GM23338 (cell line): ENCODE measurements at regions not wholly inside any gene's neighbourhood (a gene's known extent, or its start where the extent isn't known, plus 50 kb on each side); places are given as distances from the start of the nearest gene placed in this dataset.

Experiments
- ATAC-seq: fragments of 200-7000 bp; cut with Tn5 transposase; 3 replicates; pipeline ENCODE4 v1.9.1; 2020
- DNase-seq: peaks from one replicate; pipeline ENCODE4 v3.0.0-alpha.2; 2015; ENCODE audit warnings: low spot score
- H2AFZ ChIP-seq: fragments of 200-600 bp; sonication (generic); 2 replicates; pipeline ENCODE4 v1.8.0; 2016; ENCODE audit warnings: antibody characterized with exemption, mild to moderate bottlenecking, moderate library complexity
- H3F3A ChIP-seq: fragments of 200-600 bp; sonication (generic); replicated peaks from 2 replicates; pipeline ENCODE4 v1.8.0; 2017; ENCODE audit warnings: antibody characterized with exemption, mixed run types, low read depth
- H3K27ac ChIP-seq: fragments of 200-600 bp; sonication (generic); 2 replicates; pipeline ENCODE4 v1.6.1; 2016; ENCODE audit warnings: low read depth
- H3K27me3 ChIP-seq: fragments of 200-600 bp; sonication (generic); 2 replicates; pipeline ENCODE4 v1.8.0; 2016; ENCODE audit warnings: mild to moderate bottlenecking, mixed run types, moderate library complexity; ENCODE audit not compliant: insufficient read depth
- H3K36me3 ChIP-seq: fragments of 200-600 bp; sonication (generic); 2 replicates; pipeline ENCODE4 v1.8.0; 2016; ENCODE audit warnings: mild to moderate bottlenecking; ENCODE audit not compliant: insufficient read depth
- H3K4me1 ChIP-seq: fragments of 200-600 bp; sonication (generic); 2 replicates; pipeline ENCODE4 v1.8.0; 2016; ENCODE audit warnings: mild to moderate bottlenecking, moderate library complexity; ENCODE audit not compliant: insufficient read depth
- H3K4me2 ChIP-seq: fragments of 200-600 bp; sonication (generic); 2 replicates; pipeline ENCODE4 v1.7.1; 2017; ENCODE audit warnings: mixed run types
- H3K4me3 ChIP-seq: fragments of 200-600 bp; sonication (generic); 2 replicates; pipeline ENCODE4 v1.6.1; 2016; ENCODE audit warnings: mixed run types
- H3K79me2 ChIP-seq: fragments of 200-600 bp; sonication (generic); replicated peaks from 2 replicates; pipeline ENCODE4 v1.8.0; 2017; ENCODE audit warnings: mild to moderate bottlenecking; ENCODE audit not compliant: insufficient read depth
- H3K9me2 ChIP-seq: fragments of 200-600 bp; sonication (generic); 2 replicates; pipeline ENCODE4 v1.8.0; 2017; ENCODE audit not compliant: insufficient read depth
- H4K20me1 ChIP-seq: fragments of 200-600 bp; sonication (generic); replicated peaks from 2 replicates; pipeline ENCODE4 v1.8.0; 2017; ENCODE audit warnings: mild to moderate bottlenecking; ENCODE audit not compliant: insufficient read depth
- H3K27ac Mint-ChIP-seq: 2 replicates; pipeline ENCODE4 v1.8.0; 2020; ENCODE audit warnings: inconsistent platforms, mild to moderate bottlenecking, moderate library complexity, mixed read lengths
- H3K27me3 Mint-ChIP-seq: 3 replicates; pipeline ENCODE4 v1.8.0; 2022; ENCODE audit warnings: low read depth, mild to moderate bottlenecking, moderate library complexity, mixed read lengths, inconsistent platforms; ENCODE audit not compliant: insufficient read depth, poor library complexity
- H3K36me3 Mint-ChIP-seq: 3 replicates; pipeline ENCODE4 v1.8.0; 2021; ENCODE audit warnings: low read depth, mild to moderate bottlenecking, inconsistent platforms, moderate library complexity, mixed read lengths
- H3K4me1 Mint-ChIP-seq: 3 replicates; pipeline ENCODE4 v1.8.0; 2020; ENCODE audit warnings: mild to moderate bottlenecking, inconsistent platforms, mixed read lengths
- H3K4me3 Mint-ChIP-seq: 3 replicates; pipeline ENCODE4 v1.8.0; 2021; ENCODE audit warnings: moderate library complexity, mild to moderate bottlenecking, inconsistent platforms, mixed read lengths
- H3K9me3 Mint-ChIP-seq: 3 replicates; pipeline ENCODE4 v1.8.0; 2020; ENCODE audit warnings: moderate library complexity, mild to moderate bottlenecking, inconsistent platforms, mixed read lengths
- EZH2 ChIP-seq: fragments of 200-600 bp; sonication (generic); IDR thresholded peaks from one replicate; pipeline ENCODE4 v1.8.0; 2017; ENCODE audit warnings: antibody characterized with exemption, mild to moderate bottlenecking, low read depth; ENCODE audit not compliant: unreplicated experiment
- JUNB ChIP-seq: IDR thresholded peaks from one replicate; pipeline ENCODE4 v1.6.1; 2016; ENCODE audit warnings: antibody characterized with exemption; ENCODE audit not compliant: unreplicated experiment
- NANOG ChIP-seq: IDR thresholded peaks from 2 replicates; pipeline ENCODE4 v1.6.1; 2016; ENCODE audit warnings: antibody characterized with exemption, borderline replicate concordance
- POLR2AphosphoS5 ChIP-seq: IDR thresholded peaks from 2 replicates; pipeline ENCODE4 v1.6.1; 2016; ENCODE audit warnings: antibody characterized with exemption, low read depth
- STAT1 ChIP-seq: IDR thresholded peaks from one replicate; pipeline ENCODE4 v1.6.1; 2016; ENCODE audit warnings: antibody characterized with exemption; ENCODE audit not compliant: unreplicated experiment
- ZNF114 ChIP-seq: fragments of 250-450 bp; sonication (Bioruptor Pico); IDR thresholded peaks from 2 replicates; pipeline ENCODE4 v1.5.0; 2020; ENCODE audit warnings: mild to moderate bottlenecking, moderate library complexity
- TF ChIP-seq, protein P1 (sequence below): fragments of 250-450 bp; sonication (Bioruptor Pico); IDR thresholded peaks from 2 replicates; pipeline ENCODE4 v1.5.0; 2020; ENCODE audit warnings: mild to moderate bottlenecking, moderate library complexity
- TF ChIP-seq, protein P2 (sequence below): IDR thresholded peaks from 2 replicates; pipeline ENCODE4 v1.6.1; 2016; ENCODE audit warnings: antibody characterized with exemption
- TF ChIP-seq, protein P3 (sequence below): IDR thresholded peaks from one replicate; pipeline ENCODE4 v1.6.1; 2018; ENCODE audit warnings: antibody characterized with exemption; ENCODE audit not compliant: unreplicated experiment

DNA sequence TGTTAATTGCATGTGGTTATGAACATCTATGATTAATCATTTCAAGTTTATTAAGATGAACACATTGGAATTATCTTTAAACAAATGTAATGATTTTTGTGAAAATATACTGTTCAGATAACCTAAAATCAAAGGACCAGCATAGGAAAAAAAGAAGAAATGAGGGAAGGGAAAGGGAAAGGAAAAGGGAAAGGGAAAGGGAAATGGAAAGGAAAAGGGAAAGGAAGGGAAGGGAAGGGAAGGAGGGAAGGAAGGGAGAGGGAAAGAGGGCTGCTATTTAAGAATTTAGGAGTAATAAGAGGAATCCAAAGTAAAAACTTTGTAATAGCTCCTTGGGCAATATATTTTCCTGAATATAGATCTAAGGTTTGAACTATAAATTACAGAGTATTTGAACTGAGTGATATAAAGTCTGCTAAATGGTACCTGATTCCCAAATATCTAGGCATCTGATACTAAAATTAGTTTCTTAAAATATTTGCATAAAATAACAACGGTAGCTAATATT is 726.3 kb downstream of the EPHA4 start:
- H3K36me3 ChIP-seq = no peaks in the 10 kb centered on the region
- DNase-seq (no peak), ATAC-seq (no peak)
- no peak overlapping the region for H2AFZ ChIP-seq
- no peak overlapping the region for H3K4me3 ChIP-seq
- H3K9me2 ChIP-seq = 0 out of 2 replicates have a peak, but pooled peaks cover 3% of the 10 kb centered on the region
- H3K27ac ChIP-seq = no peak overlapping the region
- H3K4me2 ChIP-seq = no peak overlapping the region
- Mint-ChIP-seq H3K4me3 (no peak overlapping the region), H3K4me1 (no peaks in the 10 kb centered on the region), H3K9me3 (peaks cover 6% of the 10 kb centered on the region; the same call in 2 of the 3 replicates), H3K27me3 (peaks cover 2% of the 10 kb centered on the region), H3K36me3 (no peaks in the 10 kb centered on the region), H3K27ac (no peak overlapping the region)
- TF ChIP-seq STAT1 = no peak
- H4K20me1 ChIP-seq = no peaks in the 10 kb centered on the region
- no peaks in the 10 kb centered on the region for H3F3A ChIP-seq
- H3K79me2 ChIP-seq = no peaks in the 10 kb centered on the region
- H3K4me1 ChIP-seq = no peaks in the 10 kb centered on the region; the same call in 1 of the 2 replicates
- no peaks in the 10 kb centered on the region for H3K27me3 ChIP-seq

DNA sequence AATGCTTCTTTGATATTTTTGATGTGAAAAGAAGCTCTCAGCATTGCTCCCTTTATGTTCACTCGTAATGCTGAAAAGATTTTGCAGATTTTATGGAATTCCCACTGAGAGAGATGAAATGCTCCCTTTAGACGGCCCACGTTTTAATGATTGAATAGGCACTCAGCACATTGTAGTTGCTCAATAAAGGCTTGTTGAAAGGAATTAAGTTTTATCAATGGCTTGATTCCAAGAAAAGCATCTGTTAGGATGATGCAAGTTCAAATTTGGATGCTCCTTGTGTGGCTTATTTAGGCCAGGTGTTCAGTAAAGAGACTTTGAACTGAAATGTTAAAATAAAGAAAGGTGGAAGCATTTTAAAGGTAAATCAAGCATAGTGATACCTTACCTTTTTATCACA is 725.1 kb downstream of the EPHA4 start:
- H3K9me2 ChIP-seq = 0 out of 2 replicates have a peak, but pooled peaks cover 3% of the 10 kb centered on the region

More for the DNA sequence above, 725.1 kb downstream of the EPHA4 start:
- Histone ChIP-seq H2AFZ (peak overlapping the region; percentile 59), H3K4me1 (no peaks in the 10 kb centered on the region), H3K27ac (no peak overlapping the region), H3K36me3 (no peaks in the 10 kb centered on the region), H3K27me3 (no peaks in the 10 kb centered on the region), H3K79me2 (no peaks in the 10 kb centered on the region), H3F3A (no peaks in the 10 kb centered on the region), H4K20me1 (no peaks in the 10 kb centered on the region), H3K4me3 (no peak overlapping the region), H3K4me2 (no peak overlapping the region)
- DNase-seq (no peak), ATAC-seq (no peak)
- Mint-ChIP-seq H3K27me3 (peaks cover 2% of the 10 kb centered on the region), H3K36me3 (no peaks in the 10 kb centered on the region), H3K4me1 (no peaks in the 10 kb centered on the region), H3K27ac (no peak overlapping the region), H3K9me3 (peaks cover 6% of the 10 kb centered on the region; the same call in 2 of the 3 replicates), H3K4me3 (no peak overlapping the region)
- TF ChIP-seq POLR2AphosphoS5 (no peak), NANOG (no peak), EZH2 (no peak), JUNB (no peak), ZNF114 (CRISPR knock-in tag) (no peak), STAT1 (no peak)
- TF ChIP-seq, protein P1, sequence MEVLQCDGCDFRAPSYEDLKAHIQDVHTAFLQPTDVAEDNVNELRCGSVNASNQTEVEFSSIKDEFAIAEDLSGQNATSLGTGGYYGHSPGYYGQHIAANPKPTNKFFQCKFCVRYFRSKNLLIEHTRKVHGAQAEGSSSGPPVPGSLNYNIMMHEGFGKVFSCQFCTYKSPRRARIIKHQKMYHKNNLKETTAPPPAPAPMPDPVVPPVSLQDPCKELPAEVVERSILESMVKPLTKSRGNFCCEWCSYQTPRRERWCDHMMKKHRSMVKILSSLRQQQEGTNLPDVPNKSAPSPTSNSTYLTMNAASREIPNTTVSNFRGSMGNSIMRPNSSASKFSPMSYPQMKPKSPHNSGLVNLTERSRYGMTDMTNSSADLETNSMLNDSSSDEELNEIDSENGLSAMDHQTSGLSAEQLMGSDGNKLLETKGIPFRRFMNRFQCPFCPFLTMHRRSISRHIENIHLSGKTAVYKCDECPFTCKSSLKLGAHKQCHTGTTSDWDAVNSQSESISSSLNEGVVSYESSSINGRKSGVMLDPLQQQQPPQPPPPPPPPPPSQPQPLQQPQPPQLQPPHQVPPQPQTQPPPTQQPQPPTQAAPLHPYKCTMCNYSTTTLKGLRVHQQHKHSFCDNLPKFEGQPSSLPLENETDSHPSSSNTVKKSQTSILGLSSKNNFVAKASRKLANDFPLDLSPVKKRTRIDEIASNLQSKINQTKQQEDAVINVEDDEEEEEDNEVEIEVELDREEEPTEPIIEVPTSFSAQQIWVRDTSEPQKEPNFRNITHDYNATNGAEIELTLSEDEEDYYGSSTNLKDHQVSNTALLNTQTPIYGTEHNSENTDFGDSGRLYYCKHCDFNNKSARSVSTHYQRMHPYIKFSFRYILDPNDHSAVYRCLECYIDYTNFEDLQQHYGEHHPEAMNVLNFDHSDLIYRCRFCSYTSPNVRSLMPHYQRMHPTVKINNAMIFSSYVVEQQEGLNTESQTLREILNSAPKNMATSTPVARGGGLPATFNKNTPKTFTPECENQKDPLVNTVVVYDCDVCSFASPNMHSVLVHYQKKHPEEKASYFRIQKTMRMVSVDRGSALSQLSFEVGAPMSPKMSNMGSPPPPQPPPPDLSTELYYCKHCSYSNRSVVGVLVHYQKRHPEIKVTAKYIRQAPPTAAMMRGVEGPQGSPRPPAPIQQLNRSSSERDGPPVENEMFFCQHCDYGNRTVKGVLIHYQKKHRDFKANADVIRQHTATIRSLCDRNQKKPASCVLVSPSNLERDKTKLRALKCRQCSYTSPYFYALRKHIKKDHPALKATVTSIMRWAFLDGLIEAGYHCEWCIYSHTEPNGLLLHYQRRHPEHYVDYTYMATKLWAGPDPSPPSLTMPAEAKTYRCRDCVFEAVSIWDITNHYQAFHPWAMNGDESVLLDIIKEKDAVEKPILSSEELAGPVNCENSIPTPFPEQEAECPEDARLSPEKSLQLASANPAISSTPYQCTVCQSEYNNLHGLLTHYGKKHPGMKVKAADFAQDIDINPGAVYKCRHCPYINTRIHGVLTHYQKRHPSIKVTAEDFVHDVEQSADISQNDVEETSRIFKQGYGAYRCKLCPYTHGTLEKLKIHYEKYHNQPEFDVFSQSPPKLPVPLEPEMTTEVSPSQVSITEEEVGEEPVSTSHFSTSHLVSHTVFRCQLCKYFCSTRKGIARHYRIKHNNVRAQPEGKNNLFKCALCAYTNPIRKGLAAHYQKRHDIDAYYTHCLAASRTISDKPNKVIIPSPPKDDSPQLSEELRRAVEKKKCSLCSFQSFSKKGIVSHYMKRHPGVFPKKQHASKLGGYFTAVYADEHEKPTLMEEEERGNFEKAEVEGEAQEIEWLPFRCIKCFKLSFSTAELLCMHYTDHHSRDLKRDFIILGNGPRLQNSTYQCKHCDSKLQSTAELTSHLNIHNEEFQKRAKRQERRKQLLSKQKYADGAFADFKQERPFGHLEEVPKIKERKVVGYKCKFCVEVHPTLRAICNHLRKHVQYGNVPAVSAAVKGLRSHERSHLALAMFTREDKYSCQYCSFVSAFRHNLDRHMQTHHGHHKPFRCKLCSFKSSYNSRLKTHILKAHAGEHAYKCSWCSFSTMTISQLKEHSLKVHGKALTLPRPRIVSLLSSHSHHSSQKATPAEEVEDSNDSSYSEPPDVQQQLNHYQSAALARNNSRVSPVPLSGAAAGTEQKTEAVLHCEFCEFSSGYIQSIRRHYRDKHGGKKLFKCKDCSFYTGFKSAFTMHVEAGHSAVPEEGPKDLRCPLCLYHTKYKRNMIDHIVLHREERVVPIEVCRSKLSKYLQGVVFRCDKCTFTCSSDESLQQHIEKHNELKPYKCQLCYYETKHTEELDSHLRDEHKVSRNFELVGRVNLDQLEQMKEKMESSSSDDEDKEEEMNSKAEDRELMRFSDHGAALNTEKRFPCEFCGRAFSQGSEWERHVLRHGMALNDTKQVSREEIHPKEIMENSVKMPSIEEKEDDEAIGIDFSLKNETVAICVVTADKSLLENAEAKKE (CRISPR knock-in tag) = no peak
- TF ChIP-seq, protein P2, sequence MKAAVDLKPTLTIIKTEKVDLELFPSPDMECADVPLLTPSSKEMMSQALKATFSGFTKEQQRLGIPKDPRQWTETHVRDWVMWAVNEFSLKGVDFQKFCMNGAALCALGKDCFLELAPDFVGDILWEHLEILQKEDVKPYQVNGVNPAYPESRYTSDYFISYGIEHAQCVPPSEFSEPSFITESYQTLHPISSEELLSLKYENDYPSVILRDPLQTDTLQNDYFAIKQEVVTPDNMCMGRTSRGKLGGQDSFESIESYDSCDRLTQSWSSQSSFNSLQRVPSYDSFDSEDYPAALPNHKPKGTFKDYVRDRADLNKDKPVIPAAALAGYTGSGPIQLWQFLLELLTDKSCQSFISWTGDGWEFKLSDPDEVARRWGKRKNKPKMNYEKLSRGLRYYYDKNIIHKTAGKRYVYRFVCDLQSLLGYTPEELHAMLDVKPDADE = no peak
- TF ChIP-seq, protein P3, sequence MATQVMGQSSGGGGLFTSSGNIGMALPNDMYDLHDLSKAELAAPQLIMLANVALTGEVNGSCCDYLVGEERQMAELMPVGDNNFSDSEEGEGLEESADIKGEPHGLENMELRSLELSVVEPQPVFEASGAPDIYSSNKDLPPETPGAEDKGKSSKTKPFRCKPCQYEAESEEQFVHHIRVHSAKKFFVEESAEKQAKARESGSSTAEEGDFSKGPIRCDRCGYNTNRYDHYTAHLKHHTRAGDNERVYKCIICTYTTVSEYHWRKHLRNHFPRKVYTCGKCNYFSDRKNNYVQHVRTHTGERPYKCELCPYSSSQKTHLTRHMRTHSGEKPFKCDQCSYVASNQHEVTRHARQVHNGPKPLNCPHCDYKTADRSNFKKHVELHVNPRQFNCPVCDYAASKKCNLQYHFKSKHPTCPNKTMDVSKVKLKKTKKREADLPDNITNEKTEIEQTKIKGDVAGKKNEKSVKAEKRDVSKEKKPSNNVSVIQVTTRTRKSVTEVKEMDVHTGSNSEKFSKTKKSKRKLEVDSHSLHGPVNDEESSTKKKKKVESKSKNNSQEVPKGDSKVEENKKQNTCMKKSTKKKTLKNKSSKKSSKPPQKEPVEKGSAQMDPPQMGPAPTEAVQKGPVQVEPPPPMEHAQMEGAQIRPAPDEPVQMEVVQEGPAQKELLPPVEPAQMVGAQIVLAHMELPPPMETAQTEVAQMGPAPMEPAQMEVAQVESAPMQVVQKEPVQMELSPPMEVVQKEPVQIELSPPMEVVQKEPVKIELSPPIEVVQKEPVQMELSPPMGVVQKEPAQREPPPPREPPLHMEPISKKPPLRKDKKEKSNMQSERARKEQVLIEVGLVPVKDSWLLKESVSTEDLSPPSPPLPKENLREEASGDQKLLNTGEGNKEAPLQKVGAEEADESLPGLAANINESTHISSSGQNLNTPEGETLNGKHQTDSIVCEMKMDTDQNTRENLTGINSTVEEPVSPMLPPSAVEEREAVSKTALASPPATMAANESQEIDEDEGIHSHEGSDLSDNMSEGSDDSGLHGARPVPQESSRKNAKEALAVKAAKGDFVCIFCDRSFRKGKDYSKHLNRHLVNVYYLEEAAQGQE = no peak
